Astrocyte of the hippocampus (primary cell): ENCODE measurements at regions not wholly inside any gene's neighbourhood (a gene's known extent, or its start where the extent isn't known, plus 50 kb on each side); places are given as distances from the start of the nearest gene placed in this dataset.

Experiments used
- DNase-seq: peaks from one replicate; pipeline ENCODE4 v3.0.0; 2011; ENCODE audit warnings: low read depth, low spot score

DNA sequence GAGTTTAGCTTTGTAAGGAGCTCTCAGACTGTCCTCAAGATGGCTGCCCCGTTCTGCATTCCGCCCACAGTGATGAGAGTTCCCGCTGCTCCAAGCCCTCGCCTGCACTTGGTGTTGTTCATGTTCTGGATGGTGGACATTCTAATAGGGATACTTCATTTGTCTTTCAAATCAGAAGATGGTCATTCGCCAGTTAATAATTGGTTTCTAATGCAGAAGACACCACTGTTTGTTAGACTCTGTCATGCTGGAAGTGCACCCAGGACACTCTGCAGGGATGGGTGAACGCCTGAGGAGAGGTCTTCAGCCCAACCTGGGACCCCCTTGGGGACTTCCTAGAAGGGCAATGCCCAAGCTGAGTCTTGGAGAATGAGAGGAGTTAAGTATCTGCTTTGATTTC, 836.4 kb downstream of the TBC1D22A start:
- DNase-seq: no peak

GRCh38 chr22:47597041-47597440, 834.6 kb downstream of the TBC1D22A start:
- no peak for DNase-seq

DNA sequence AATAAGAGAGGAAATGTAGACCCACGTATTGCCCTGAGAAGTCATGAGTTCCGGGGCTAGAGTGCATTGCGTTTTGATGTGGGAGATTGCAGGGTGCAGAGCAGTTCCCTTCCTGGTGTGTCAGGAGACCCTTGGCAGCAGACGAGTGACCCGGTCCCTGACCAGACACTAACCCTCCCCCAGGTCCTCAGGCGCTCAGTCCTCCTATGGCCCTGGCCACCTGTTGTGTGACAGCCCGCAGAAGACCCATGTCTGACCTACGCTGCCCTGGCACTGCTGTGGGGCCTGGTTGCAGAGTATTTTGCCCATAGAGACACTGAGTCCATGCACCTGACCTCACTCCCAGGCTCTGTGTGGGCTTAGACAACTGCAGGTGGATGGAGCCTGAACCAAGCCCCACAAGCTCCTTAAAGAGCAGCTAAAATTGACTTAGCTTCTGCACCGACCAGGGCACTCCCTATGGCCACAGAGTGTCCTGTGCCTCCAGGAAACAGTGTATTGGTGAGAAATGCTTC, 833.8 kb downstream of the TBC1D22A start:
- DNase-seq: no peak

GRCh38 chr22:47594836-47595521, 832.5 kb downstream of the TBC1D22A start:
- DNase-seq: no peak

DNA sequence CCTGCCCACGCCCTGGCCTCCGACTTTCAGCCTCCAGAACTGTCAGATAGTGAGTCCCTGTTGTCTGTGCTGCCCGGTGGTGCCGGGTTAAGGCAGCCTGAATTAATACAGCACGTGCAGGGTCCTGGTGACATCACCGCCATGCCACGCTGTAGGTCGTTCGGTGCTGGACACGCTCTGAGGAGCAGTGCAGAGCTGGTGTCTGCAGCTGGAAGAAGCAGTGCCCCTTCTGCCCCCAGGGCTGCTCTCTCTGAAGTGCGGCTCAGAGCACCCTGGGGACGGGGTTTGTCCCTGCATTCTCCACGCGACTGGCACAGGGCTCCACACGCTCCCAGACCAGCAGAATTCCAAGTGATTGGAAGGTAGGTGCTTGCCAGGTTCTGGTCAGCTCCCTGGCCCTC, 831.5 kb downstream of the TBC1D22A start:
- no peak for DNase-seq

DNA sequence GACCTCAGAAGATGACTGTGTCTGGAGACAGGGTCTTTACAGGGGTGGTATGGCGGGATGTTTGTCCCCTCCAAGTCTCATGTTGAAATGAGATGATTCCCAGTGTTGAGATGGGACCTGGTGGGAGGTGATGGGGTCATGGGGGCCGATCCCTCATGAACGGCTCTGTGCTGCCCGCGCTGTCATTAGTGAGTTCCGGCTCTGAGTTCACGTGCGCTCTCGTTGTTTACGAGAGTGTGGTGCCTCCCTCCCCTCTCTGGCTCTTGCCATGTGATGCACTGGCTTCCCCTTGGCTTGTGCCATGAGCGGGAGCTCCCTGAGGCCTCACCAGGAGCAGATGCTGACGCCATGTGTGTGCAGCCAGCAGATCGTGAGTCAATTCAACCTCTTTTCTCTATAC, 830.8 kb downstream of the TBC1D22A start:
- DNase-seq: no peak

GRCh38 chr22:47592791-47593190, 830.3 kb downstream of the TBC1D22A start:
- no peak for DNase-seq

- no peak for DNase-seq
These were observed 829.3 kb downstream of the TBC1D22A start for GRCh38 chr22:47591709-47592108.

DNA sequence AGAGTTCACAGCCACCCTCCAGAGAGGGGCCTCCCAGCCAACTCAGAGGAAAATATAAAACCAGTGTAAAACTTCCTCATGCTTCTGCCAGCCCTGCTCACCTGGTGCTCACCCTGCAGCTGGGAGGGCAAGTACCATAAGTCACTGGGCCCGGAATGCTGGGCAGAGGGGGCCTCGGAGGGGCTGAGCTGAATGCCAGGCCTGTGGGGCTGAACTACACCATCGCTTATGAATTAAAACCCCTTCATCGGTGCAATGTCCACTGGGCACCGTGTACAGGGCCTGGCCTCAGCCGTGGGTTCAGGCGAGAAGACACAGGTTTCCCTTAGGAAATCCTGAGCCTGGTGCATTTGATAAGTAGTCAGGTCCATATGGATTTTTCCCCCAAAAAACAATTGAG, 828.6 kb downstream of the TBC1D22A start:
- no peak for DNase-seq

GRCh38 chr22:47589271-47590250, 827.1 kb downstream of the TBC1D22A start:
- DNase-seq: no peak

GRCh38 chr22:47588578-47588960, 826.1 kb downstream of the TBC1D22A start:
- DNase-seq: no peak

DNA sequence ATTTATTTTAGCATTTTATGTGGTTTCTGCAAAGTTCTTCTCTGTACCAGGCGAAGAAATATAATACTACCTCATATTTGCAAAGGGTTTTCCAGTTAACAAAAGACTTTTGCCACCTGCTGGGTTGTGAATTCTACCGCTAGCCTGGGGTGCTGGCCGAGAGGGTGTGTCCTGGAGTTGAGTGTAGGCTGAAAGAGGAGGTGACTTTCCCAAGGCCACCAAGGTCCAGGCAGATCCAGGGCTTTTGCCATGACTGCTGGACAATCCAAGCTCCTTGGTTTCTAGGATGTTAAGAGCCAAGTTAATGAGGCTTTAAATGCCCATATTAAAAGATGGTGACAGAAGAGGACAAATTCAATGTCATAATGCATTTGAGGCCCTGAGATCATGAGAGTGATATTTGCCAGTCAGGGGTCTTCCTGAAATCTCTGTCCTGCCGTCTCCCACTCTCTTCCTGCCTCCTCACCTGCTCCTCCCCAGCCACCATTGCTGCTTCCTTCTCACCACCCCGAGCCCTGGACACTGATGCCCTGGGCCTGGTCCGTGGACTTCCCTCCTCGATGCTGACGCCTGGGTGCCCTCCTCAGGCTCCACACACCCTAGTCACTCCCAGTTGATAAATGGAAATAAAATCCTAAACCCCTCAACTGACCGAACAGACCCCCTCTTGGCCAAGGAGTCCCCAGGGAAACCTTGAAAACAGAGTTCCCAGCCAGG, 825.6 kb downstream of the TBC1D22A start:
- DNase-seq: no peak

GRCh38 chr22:47587361-47587760, 824.9 kb downstream of the TBC1D22A start:
- DNase-seq: no peak

DNA sequence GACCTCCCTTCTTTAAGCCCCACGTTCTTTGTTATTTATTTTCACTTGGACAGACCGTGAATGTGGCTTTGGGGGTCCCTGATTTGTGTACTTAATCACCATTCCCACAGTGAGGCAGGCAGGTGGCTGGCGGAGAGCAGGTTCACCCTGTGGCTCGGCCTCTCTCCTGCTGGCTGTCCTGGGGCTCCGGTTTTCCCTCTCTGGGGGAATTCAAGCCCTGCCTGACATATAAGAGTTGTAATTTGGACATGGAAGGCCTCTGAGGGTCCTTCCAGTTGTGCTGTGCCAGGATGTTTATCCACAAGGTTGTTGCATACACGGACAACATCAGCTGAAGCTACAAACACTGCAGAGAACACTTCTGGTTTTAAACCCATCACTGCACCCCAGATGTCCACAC, 824.5 kb downstream of the TBC1D22A start:
- DNase-seq: no peak

DNA sequence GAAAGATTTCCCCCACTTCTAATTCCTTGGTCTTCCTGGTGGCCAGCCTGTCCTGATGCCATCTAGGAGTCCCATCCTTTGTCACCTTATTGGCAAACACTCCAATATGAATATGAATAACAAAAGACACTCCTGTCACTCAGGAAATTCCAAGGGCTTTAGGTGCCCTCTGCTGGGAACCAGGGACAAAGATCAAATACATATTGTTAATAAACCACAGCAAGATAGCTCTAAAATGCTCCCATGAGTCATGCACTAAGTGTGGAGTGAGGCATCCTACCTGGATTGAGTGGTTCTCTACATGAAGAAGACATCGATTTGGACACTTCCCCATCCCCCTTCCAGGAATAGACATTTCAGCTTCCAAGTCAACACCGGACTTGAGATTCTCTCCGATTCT, 823.6 kb downstream of the TBC1D22A start:
- no peak for DNase-seq

GRCh38 chr22:47583959-47584562, 821.6 kb downstream of the TBC1D22A start:
- no peak for DNase-seq

DNA sequence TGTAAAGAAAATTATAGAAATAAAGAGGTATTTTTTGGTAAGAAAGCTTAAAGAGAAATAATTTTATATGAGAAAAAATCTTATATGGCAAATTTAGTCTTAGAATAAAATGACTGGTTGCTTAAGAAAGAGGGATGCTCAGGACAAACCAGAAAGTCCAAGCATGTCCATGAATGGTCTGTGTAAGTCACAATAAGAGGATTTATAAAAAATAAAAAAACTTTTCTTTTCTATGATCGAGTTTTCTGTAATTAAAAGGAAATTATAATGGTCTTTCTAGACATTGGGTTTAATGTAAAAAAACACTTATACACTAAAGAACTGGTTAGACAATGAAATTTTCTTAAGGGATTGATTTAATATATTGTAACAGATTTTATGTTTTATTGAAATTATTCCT, 819.6 kb downstream of the TBC1D22A start:
- no peak for DNase-seq

- no peak for DNase-seq
These were observed 817.7 kb downstream of the TBC1D22A start for GRCh38 chr22:47580121-47580520.

- no peak for DNase-seq
These were observed 814.5 kb downstream of the TBC1D22A start for GRCh38 chr22:47576908-47577307.

DNA sequence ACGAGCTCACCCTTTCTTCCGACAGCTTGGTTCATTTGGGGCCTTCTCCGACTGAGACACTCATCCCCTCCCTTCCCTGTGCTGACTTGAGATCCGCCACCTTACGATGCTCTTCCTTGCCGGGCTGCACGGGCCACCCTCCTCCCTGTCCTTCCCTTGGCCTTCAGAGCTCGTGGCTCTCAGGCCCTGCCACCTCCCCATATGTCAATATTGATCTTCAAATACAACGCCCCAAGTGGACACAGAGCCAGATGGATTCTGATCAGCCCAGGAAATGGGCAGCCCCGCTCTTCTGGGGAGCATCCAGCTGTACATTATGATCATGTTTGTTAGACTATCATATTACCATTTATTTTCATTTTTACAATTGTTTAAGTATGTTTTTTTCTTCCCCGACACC, 812.8 kb downstream of the TBC1D22A start:
- no peak for DNase-seq

- no peak for DNase-seq
These were observed 812.1 kb downstream of the TBC1D22A start for GRCh38 chr22:47574556-47574955.

- no peak for DNase-seq
These were observed 810.7 kb downstream of the TBC1D22A start for GRCh38 chr22:47573141-47573540.
